GM10266 (cell line): ENCODE measurements at regions not wholly inside any gene's neighbourhood (a gene's known extent, or its start where the extent isn't known, plus 50 kb on each side); places are given as distances from the start of the nearest gene placed in this dataset.
"Not testable (repeated sequence)": the region's sequence is repeated elsewhere in the genome, so short reads cannot be mapped to it uniquely, and the experiment has no call there.

Experiments used
- DNase-seq: peaks from one replicate; pipeline ENCODE4 v3.0.0; 2012; ENCODE audit errors: extremely low spot score
- CTCF ChIP-seq: IDR thresholded peaks from 2 replicates; pipeline ENCODE4 v1.5.1; 2012; ENCODE audit warnings: mild to moderate bottlenecking, low read depth; ENCODE audit not compliant: control insufficient read depth, insufficient read depth; ENCODE audit errors: missing control alignments

- DNase-seq = no peak
- TF ChIP-seq CTCF = no peak
These were observed 298.2 kb downstream of the CCSER2 start for GRCh38 chr10:84626397-84627087.

GRCh38 chr10:84632866-84633265 is 304.5 kb downstream of the CCSER2 start:
- no peak for TF ChIP-seq CTCF
- DNase-seq = no peak

GRCh38 chr10:84634636-84635035 is 306.2 kb downstream of the CCSER2 start:
- TF ChIP-seq CTCF = no peak
- DNase-seq = no peak

GRCh38 chr10:84650628-84651027 is 322.2 kb downstream of the CCSER2 start:
- not testable (repeated sequence) for DNase-seq

GRCh38 chr10:84654671-84655070 is 326.3 kb downstream of the CCSER2 start:
- TF ChIP-seq CTCF = no peak
- DNase-seq = no peak

GRCh38 chr10:84659027-84659426 is 330.6 kb downstream of the CCSER2 start:
- DNase-seq = no peak

DNA sequence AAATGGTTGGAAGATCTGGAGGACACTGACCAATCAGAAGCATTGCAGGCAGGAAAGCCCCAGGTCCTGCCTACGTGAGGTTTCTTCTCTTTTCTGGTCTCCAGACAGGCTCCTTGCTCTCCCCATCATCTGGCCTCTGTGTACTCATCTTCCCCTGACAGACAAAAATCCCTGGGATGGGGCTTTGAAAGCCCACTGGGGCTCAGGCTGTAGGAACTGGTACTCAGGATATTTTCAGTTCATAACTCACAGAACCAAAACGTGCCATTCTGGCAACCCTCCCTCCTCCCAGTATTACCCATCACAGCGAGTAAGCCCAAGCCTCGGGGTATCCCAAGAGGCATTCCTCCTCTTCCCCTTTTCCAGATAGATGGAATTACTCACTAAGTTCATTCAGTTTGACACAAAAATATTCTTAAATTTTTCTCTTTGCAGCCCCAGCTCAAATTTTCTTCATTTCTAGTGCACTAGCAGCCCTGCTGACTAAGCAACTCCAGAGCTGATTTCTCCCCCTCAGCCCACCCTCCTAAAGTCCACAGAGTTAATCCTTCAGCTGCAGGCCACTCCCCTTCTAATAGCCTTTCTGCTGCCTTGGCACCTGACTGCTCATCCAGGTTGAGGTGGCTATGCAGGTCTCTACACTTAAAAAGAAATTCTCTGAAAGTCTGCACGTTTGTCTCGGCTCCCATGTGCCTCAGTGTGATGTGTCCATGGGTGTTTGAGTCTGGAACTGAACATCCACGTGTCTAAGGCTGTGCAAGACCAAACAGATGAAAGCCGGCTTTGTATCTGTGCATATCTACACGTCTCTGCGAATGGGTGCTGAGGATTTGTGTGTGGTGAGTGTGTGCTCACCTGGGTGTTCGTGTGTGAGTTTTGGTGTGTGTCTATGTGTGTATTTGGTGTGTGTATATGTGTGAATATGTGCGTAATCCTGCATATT is 331.4 kb downstream of the CCSER2 start:
- DNase-seq = no peak
- TF ChIP-seq CTCF = no peak

More at GRCh38 chr10:84659027-84659426, 330.6 kb downstream of the CCSER2 start:
- TF ChIP-seq CTCF = no peak
